Occipital lobe (tissue), 1 donor: ENCODE measurements at regions not wholly inside any gene's neighbourhood (a gene's known extent, or its start where the extent isn't known, plus 50 kb on each side); places are given as distances from the start of the nearest gene placed in this dataset.
"Not testable (repeated sequence)": the region's sequence is repeated elsewhere in the genome, so short reads cannot be mapped to it uniquely, and the experiment has no call there.

Experiments
- DNase-seq: peaks from one replicate; lab custom pipeline; 2025; lab: John Stamatoyannopoulos, UW

- no peak for DNase-seq
Observed at GRCh38 chr6:101013612-101014195, 132.6 kb upstream of the ASCC3 start.

- DNase-seq = no peak
Observed at GRCh38 chr6:101015541-101015940, 134.4 kb upstream of the ASCC3 start.

- no peak for DNase-seq
Observed at GRCh38 chr6:101016163-101016562, 135.0 kb upstream of the ASCC3 start.

GRCh38 chr6:101018157-101018556 lies 137.0 kb upstream of the ASCC3 start:
- DNase-seq = no peak

- no peak for DNase-seq
Observed at GRCh38 chr6:101021504-101021903, 140.4 kb upstream of the ASCC3 start.

DNA sequence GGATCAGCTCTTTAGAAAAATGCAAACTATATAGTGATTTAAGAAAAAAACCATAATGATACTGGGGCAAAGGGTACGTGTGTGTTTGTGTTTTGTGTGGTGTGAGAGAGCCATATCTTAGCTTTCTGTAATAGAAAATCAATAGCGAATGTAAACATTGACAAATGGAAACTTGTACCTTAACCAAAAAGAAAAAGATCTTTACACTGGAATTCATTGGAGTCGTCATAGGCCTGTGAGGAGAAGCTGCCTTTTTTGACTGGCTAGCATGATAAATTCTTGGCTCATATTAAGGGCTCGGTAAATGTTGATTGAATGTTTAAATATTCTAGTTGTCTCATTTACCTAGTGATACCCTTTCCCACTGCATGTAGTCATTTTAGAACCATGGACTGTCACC lies 161.8 kb upstream of the ASCC3 start:
- no peak for DNase-seq

GRCh38 chr6:101058296-101058695 lies 177.2 kb upstream of the ASCC3 start:
- DNase-seq = no peak

GRCh38 chr6:101066481-101066880 lies 185.4 kb upstream of the ASCC3 start:
- DNase-seq = no peak

DNA sequence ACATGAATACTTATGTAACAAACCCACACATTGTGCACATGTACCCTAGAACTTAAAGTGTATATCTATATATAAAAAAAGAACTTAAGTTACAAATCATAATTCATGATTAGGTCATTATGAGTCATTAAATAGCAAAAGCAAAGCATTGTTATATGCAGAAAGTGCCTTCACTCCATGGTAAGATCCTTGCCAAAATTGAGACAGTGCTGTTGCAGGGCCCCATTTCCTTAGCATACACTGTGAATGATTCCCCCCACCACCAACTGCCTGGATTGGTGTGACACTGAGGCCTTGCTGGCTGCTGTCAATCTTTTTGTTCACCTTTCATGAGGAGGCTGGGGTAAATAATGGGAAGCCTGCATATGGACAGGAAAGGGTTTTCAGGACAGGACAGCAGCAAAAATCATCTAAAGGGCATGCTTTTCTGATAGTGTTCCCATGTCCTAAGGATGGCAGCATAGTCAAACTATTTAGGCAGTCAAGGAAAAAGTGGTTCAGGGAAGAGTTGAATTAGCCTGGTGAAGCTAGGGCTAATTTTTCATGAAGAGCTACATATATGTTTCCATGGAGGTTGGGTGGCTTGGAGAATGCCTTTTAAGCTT lies 188.2 kb upstream of the ASCC3 start:
- DNase-seq = no peak

- no peak for DNase-seq
Observed at GRCh38 chr6:101070044-101070608, 189.0 kb upstream of the ASCC3 start.

GRCh38 chr6:101077344-101077743 lies 196.2 kb upstream of the ASCC3 start:
- no peak for DNase-seq

- DNase-seq = no peak
Observed at GRCh38 chr6:101079696-101080270, 198.7 kb upstream of the ASCC3 start.

DNA sequence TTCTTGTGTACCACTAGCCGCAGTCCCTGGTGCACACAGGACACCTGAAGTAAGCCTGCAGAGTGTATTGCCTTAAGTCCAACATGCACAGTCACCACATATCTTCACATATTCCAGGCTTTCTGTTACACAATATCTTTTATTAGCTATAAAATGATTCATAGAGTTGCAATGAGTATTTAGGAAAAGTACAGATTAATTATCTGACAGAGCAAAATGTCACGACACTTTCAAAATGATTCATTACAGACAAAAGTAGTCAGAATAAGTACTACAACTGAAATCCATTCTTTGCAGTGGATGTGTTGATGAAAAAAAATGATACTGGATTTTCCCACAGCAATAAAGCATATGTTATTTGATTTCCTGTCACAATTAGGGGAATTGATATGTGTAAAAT lies 199.5 kb upstream of the ASCC3 start:
- DNase-seq = no peak

DNA sequence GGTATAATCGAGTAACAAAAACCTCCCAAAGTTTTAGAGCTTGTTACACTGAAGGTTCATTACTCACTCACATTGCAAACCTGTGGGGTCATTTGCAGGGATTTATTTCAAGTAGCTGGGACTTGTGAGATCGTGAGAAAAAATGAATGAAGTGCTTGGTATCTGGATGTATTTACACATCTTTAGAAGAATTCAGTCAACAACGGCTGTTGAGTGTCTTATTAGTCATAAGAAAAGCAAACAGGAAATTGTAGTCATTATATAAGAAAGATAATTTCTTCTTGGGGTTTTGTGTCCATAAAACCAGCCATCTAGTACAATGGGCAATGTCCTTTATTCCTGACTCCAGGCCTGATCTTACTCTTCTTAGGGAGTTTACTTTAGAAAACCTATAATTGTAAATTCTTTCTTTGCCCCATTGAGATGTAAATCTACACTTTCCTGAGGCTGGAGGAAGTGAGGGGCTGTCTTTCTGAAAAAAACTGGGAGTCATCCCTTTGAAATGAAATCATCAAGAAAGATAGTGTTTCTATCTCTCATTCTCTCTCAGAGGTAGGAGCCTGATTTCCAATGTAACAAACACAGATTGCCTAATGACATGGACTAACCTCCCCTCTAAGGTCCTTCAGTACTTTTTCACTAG lies 202.5 kb upstream of the ASCC3 start:
- DNase-seq = no peak

DNA sequence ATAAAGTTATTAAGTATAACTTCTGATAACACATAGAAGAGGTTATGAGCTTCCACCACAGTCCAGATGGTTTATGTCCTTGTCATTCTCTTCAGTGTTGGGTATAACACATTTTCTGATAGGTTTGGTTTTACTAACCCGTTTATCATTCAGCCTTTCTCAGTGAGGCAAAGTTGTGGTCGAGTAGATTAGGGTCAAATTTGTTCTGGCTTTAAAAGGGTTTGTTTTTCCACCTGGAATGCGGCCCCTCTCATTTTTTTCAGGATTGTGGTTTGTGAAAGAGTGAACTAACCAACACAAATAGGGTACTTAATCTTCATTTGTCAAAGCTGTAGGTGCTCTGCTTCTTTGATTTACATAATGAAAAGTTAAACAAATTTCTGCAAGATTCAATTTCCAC lies 204.2 kb upstream of the ASCC3 start:
- DNase-seq = no peak

GRCh38 chr6:101086473-101086872 lies 205.3 kb upstream of the ASCC3 start:
- no peak for DNase-seq

DNA sequence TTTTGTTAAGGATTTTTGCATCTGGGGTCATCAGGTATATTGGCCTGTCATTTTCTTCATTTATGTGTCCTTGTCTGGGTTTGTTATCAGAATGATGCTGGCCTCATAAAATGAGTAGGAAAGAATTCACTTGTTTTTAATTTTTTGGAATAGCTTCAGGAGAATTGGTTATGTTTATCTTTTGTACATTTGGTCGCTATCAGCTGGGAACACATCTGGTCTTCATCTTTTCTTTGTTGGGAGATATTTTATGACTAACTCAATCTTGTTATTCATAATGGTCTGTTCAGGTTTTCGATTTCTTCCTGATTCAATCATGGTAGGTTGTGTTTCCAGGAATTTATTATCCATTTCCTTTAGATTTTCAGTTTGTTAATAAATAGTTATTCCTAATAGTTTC lies 207.5 kb upstream of the ASCC3 start:
- no peak for DNase-seq

DNA sequence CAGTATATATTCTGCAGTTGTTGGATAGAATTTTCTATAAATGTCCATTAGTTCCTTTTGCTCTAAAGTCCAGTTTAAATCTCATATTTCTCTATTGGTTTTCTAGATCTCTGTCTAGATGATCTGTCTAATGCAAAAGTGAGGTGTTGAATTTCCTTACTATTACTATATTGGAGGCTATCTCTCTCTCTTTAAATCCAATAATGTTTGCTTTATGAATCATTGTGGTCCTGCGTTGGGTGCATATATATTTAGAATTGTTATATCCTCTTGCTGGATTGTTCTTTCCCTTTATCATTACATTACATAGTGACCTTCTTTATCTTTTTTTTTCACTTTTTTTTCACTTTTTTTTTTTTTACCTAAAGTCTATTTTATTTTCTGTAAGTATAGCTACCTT lies 208.5 kb upstream of the ASCC3 start:
- no peak for DNase-seq

- no peak for DNase-seq
Observed at GRCh38 chr6:101090281-101090680, 209.2 kb upstream of the ASCC3 start.

DNA sequence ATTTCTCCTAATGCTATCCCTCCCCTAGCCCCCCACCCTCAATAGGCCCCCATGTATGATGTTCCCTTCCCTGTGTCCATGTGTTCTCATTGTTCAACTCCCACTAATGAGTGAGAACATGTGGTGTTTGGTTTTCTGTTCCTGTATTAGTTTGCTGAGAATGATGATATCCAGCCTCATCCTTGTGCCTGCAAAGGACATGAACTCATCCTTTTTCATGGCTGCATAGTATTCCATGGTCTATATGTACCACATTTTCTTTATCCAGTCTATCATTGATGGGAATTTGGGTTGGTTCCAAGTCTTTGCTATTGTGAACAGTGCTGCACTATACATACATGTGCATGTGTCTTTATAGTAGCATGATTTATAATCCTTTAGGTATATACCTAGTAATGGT lies 217.5 kb upstream of the ASCC3 start:
- DNase-seq = not testable (repeated sequence)

- no peak for DNase-seq
Observed at GRCh38 chr6:101102702-101103101, 221.6 kb upstream of the ASCC3 start.

GRCh38 chr6:101108286-101108685 lies 227.2 kb upstream of the ASCC3 start:
- DNase-seq = no peak

GRCh38 chr6:101110814-101111213 lies 229.7 kb upstream of the ASCC3 start:
- DNase-seq = no peak
